Upper lobe of left lung (tissue), 6 donors: ENCODE measurements at regions not wholly inside any gene's neighbourhood (a gene's known extent, or its start where the extent isn't known, plus 50 kb on each side); places are given as distances from the start of the nearest gene placed in this dataset.

Source experiments
- ATAC-seq, 2 donors: fragments of 200-7000 bp; cut with Tn5 transposase; one replicate each; pipeline ENCODE4 v1.9.1; 2022; ENCODE audit warnings: mild to moderate bottlenecking in 2 of 2, moderate library complexity in 2 of 2; ENCODE audit not compliant: low FRiP score in 2 of 2
- DNase-seq, 2 donors: peaks; one replicate each; pipeline ENCODE4 v3.0.0-alpha.2; 2019 to 2020
- H3K27ac ChIP-seq, 4 donors: fragments of 200-600 bp; sonication (generic); one replicate each; pipeline ENCODE4 v1.5.1; 2016 to 2019
- H3K27me3 ChIP-seq, 4 donors: fragments of 200-600 bp; sonication (generic); one replicate each; pipeline ENCODE4 v1.5.1; 2017 to 2019
- H3K36me3 ChIP-seq, 4 donors: fragments of 200-600 bp; sonication (generic); one replicate each; pipeline ENCODE4 v1.5.1; 2016 to 2019
- H3K4me1 ChIP-seq, 4 donors: fragments of 200-600 bp; sonication (generic); one replicate each; pipeline ENCODE4 v1.5.1; 2018 to 2019
- H3K4me3 ChIP-seq, 4 donors: fragments of 200-600 bp; sonication (generic); one replicate each; pipeline ENCODE4 v1.5.1; 2017 to 2019; ENCODE audit warnings: mild to moderate bottlenecking in 2 of 4, moderate library complexity in 1 of 4
- H3K9me3 ChIP-seq, 4 donors: fragments of 200-600 bp; sonication (generic); one replicate each; pipeline ENCODE4 v1.5.1; 2018 to 2019
- EP300 ChIP-seq, 4 donors: sonication (generic); formaldehyde crosslinking; IDR thresholded peaks; one replicate each; pipeline ENCODE4 v1.5.1; 2017; ENCODE audit warnings: antibody characterized with exemption in 4 of 4, control low read depth in 2 of 4
- POLR2A ChIP-seq, 4 donors: fragments of 450-650 bp; IDR thresholded peaks; one replicate each; pipeline ENCODE4 v1.5.1; 2016 to 2017; ENCODE audit warnings: antibody characterized with exemption in 4 of 4, mild to moderate bottlenecking in 2 of 4
- POLR2AphosphoS5 ChIP-seq, 2 donors: sonication (generic); formaldehyde crosslinking; IDR thresholded peaks; one replicate each; pipeline ENCODE4 v1.5.1; 2017; ENCODE audit warnings: antibody characterized with exemption in 2 of 2
- WGBS, 2 donors: methylation state at CpG; one replicate each; pipeline ENCODE4 v1.1.5; 2017 to 2018; 5-methylcytosine and 5-hydroxymethylcytosine counted together
- TF ChIP-seq, protein P1 (sequence below), 6 experiments: fragments of 450-650 bp in 4 of 6; fragments of 200-600 bp in 2 of 6; sonication (generic) in 2 of 6; IDR thresholded peaks; one replicate each; pipeline ENCODE4 v1.5.1; 2016 to 2019; ENCODE audit warnings: antibody characterized with exemption in 6 of 6
- donor health status: DM: no; HTN: no; CAD: no; lungs with moderate emphysema.
- donor health status: DM: no; HTN: yes; CAD: no; lungs with severe emphysema.

DNA sequence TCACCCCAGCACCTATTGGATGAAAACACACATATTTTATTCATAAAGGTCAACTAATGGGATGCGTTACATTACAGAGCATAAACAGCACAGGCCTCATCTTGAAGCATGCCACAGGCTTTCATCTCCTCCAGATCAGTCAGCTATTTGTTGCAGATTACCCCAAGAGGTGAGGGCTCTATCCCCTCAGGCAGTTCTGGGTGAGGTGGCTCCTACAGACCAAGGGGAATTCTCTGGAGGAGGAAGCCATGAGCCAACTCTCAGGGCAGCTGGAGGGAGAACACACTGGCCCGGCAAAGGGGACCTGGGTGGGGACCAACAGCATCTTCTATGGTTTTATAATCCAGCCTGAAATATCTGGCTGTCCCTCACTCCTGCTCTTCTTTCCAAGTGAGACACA, 126.4 kb upstream of the BTBD3 start:
- ATAC-seq: no peak
- no peak overlapping the region for H3K27ac ChIP-seq
- no peaks in the 10 kb centered on the region for H3K4me1 ChIP-seq
- H3K4me3 ChIP-seq: no peak overlapping the region
- H3K9me3 ChIP-seq: no peaks in the 10 kb centered on the region
- no peaks in the 10 kb centered on the region for H3K36me3 ChIP-seq
- WGBS, 2 donors: 73 to 96% methylated on average over 2 of the region's 2 CpGs
- H3K27me3 ChIP-seq: no peaks in the 10 kb centered on the region
- DNase-seq: no peak
- TF ChIP-seq EP300 (IDR thresholded peaks at IDR 0.05): no peak
- TF ChIP-seq POLR2AphosphoS5 (IDR thresholded peaks at IDR 0.05): no peak
- no peak for TF ChIP-seq POLR2A (IDR thresholded peaks at IDR 0.05)
- TF ChIP-seq, protein P1, sequence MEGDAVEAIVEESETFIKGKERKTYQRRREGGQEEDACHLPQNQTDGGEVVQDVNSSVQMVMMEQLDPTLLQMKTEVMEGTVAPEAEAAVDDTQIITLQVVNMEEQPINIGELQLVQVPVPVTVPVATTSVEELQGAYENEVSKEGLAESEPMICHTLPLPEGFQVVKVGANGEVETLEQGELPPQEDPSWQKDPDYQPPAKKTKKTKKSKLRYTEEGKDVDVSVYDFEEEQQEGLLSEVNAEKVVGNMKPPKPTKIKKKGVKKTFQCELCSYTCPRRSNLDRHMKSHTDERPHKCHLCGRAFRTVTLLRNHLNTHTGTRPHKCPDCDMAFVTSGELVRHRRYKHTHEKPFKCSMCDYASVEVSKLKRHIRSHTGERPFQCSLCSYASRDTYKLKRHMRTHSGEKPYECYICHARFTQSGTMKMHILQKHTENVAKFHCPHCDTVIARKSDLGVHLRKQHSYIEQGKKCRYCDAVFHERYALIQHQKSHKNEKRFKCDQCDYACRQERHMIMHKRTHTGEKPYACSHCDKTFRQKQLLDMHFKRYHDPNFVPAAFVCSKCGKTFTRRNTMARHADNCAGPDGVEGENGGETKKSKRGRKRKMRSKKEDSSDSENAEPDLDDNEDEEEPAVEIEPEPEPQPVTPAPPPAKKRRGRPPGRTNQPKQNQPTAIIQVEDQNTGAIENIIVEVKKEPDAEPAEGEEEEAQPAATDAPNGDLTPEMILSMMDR (IDR thresholded peaks at IDR 0.05): no peak

DNA sequence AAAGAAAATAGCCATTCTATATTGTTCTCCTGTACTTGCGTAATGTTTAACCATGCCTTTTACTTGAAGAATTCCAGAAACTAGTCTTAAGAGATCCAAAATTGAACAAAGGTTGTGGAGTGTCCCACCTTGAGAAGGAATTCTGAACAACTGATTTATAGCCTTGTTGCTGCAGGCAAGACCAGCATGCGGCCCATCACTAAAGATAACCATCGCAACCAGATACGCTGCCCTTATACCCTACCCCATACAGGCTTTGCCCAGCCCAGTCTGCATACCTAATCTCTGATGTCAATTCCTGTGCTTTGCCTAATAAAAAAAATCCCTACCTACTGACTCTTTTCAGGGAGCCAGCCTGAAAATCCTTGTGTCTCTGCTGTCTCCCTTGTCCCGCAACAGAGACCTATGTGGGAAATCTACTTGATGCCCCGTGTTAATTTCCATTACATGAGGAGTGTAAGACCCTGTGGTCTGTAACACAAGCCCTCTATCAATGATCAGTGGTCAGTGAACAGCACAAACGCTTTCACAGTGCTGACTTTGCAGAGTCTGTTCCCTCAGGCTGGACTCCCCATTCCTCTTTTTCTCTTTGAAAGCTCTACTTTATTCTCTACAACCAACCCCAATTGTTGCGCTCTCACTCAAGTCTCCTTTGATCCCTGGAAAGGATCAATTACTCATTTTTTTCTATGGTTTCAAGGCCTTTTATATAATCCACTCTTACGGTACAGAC, 125.7 kb upstream of the BTBD3 start:
- DNase-seq (no peak), ATAC-seq (no peak)
- TF ChIP-seq POLR2A (IDR thresholded peaks at IDR 0.05): no peak
- TF ChIP-seq, protein P1 (IDR thresholded peaks at IDR 0.05): no peak
- H3K4me3 ChIP-seq: no peak overlapping the region
- H3K36me3 ChIP-seq: no peaks in the 10 kb centered on the region
- no peaks in the 10 kb centered on the region for H3K27me3 ChIP-seq
- no peaks in the 10 kb centered on the region for H3K9me3 ChIP-seq
- 90 to 93% methylated on average over 9 of the region's 9 CpGs for WGBS, 2 donors
- H3K27ac ChIP-seq: no peak overlapping the region
- H3K4me1 ChIP-seq: no peaks in the 10 kb centered on the region

DNA sequence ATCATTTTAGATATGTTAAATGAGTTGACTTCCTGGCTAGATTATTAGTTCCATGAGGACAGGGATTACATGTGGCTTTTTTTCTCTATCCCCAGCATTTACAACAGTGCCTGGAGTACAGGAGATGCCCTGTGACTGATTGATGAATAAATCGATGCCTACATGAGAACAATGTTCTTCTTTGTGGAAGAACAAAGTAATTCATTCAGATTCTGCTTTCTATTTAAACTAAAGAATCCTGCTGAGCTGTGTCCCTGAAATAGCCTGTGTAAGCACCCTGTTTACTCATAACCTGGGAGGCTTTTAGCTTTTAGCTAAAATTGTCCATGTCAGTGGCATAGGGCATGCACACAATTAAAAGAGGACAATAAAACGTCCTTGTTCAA, 125.1 kb upstream of the BTBD3 start:
- ATAC-seq: no peak
- 62 to 79% methylated on average over 2 of the region's 2 CpGs for WGBS, 2 donors
- no peak for DNase-seq
- H3K27me3 ChIP-seq: no peaks in the 10 kb centered on the region
- H3K36me3 ChIP-seq: no peaks in the 10 kb centered on the region
- no peaks in the 10 kb centered on the region for H3K4me1 ChIP-seq
- no peak overlapping the region for H3K4me3 ChIP-seq
- TF ChIP-seq, protein P1 (IDR thresholded peaks at IDR 0.05): no peak
- TF ChIP-seq POLR2AphosphoS5 (IDR thresholded peaks at IDR 0.05) (no peak), EP300 (IDR thresholded peaks at IDR 0.05) (no peak), POLR2A (IDR thresholded peaks at IDR 0.05) (no peak)
- no peak overlapping the region for H3K27ac ChIP-seq
- H3K9me3 ChIP-seq: no peaks in the 10 kb centered on the region

DNA sequence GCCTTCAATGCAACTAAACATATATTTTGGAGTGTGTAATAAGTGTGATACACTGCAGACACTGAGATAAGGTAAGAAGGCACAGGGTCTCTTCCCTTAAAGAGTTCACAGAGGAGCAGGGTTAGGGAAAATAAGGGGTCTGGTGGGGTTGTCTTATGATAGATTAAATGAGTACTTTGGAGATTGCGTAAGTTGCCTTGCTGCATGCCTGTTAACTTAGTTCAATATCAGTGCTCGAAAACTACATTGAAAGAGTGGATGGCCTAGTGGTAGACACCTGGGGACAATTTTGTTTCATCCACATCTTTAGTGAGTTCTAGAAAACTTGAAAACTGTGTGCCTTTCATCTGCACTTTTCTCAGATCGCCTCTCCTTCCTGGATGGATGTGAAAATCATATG, 123.2 kb upstream of the BTBD3 start:
- Histone ChIP-seq H3K27ac (no peak overlapping the region), H3K27me3 (no peaks in the 10 kb centered on the region), H3K9me3 (no peaks in the 10 kb centered on the region), H3K4me3 (no peak overlapping the region), H3K36me3 (no peaks in the 10 kb centered on the region), H3K4me1 (no peaks in the 10 kb centered on the region)
- ATAC-seq (no peak), DNase-seq (no peak)
- WGBS, 2 donors: 95 to 97% methylated on average over 3 of the region's 3 CpGs
- no peak for TF ChIP-seq EP300 (IDR thresholded peaks at IDR 0.05)
- TF ChIP-seq, protein P1 (IDR thresholded peaks at IDR 0.05): no peak

DNA sequence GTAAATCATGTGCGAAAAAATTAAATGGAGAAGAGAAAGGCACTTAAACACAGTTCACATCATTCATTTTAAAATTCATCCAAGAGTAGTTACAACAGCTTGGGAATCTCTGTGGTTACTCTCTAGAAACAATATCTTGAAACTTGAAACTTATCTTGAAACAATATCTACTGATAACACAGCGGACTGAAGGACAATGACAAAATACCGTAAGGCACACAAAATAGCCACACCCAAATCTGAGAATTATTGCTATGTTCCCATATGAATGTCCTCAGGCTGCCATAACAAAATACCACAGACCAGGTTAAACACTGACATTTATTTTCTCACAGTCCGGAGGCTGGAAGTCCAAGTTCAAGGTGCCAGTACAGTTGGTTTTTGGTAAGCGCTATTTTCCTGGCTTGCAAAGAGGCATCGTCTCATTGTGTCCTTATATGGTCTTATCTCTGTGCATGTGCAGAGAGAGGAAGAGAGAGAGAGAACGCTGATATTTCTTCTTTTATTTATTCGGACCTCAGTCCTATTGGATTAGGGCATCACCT, 122.5 kb upstream of the BTBD3 start:
- Histone ChIP-seq H3K9me3 (no peaks in the 10 kb centered on the region), H3K27me3 (no peaks in the 10 kb centered on the region), H3K4me3 (no peak overlapping the region), H3K27ac (no peak overlapping the region), H3K4me1 (no peaks in the 10 kb centered on the region), H3K36me3 (no peaks in the 10 kb centered on the region)
- no peak for ATAC-seq
- DNase-seq: no peak
- 63 to 88% methylated on average over 8 of the region's 8 CpGs for WGBS, 2 donors
- no peak for TF ChIP-seq POLR2AphosphoS5 (IDR thresholded peaks at IDR 0.05)
- TF ChIP-seq EP300 (IDR thresholded peaks at IDR 0.05): no peak
- no peak for TF ChIP-seq POLR2A (IDR thresholded peaks at IDR 0.05)
- TF ChIP-seq, protein P1 (IDR thresholded peaks at IDR 0.05): no peak
